ENCODE measurements at regions not wholly inside any gene's neighbourhood (a gene's known extent, or its start where the extent isn't known, plus 50 kb on each side); places are given as distances from the start of the nearest gene placed in this dataset.

DNA sequence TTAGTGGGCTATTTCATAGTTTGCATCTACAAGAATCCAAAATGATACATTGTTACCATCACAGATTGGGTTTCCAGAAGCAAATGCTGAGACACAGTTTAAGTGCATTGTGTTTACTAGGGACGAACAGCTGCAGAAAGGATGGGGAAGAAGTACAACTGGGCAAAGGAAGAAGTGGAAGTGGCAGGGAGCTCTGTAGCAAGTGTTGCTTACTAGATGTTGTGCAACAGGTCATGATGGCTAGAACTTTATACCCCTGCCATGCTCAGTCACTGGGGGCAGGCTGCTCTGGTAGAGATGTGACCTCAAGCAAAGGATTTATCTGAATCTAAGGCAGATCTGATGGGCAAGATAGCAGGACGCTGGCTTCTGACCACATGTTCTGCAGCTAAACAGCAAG lies 76.1 kb upstream of the EMCN start:
- no peak for TF ChIP-seq POLR2A (IDR thresholded peaks at IDR 0.05; ENCODE audit: low read depth, low read length)
- TF ChIP-seq TAF1 (IDR thresholded peaks at IDR 0.05; ENCODE audit: borderline replicate concordance, low read depth, low read length) = no peak
- no peak for TF ChIP-seq POLR2AphosphoS5 (IDR thresholded peaks at IDR 0.05; ENCODE audit: low read depth, low read length)
- FAIRE-seq (no peak), DNase-seq (ENCODE audit: insufficient read length) (no peak)

DNA sequence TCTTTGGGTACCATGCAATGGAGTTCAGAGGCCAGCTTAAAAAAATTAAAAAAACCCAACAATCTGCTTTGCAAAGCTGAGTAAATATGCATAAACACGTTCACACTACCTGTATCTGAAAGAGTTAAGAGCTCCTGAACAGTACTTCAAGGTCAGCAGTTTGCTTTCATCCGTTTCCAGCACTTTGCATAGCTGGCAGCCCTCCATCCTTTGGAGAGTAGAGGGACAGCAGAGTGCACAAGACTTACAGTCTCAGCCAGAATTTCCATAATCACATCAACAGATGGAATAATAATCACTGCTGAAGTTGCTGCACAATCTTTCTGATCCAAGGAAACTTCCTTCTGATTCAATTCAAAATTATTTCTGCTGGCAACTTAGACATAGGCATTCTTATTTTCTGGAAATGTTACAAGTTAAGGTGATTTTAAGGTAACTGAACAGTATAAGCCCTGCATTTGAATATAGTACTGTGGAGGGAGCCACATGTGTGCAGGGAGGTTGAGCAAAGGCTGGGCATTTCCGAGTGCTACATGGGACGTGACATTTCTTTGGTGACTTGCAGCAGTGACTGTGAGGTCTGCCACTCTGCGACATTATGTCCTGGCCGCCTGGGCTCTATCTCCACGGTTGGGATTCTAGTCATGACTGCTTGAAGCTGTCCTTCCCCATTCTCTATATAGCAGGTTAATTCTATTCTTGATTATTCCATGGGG lies 73.5 kb upstream of the EMCN start:
- TF ChIP-seq TAF1 (IDR thresholded peaks at IDR 0.05; ENCODE audit: borderline replicate concordance, low read depth, low read length) = no peak
- no peak for TF ChIP-seq POLR2AphosphoS5 (IDR thresholded peaks at IDR 0.05; ENCODE audit: low read depth, low read length)
- no peak for TF ChIP-seq POLR2A (IDR thresholded peaks at IDR 0.05; ENCODE audit: low read depth, low read length)
- FAIRE-seq (no peak), DNase-seq (ENCODE audit: insufficient read length) (no peak)

DNA sequence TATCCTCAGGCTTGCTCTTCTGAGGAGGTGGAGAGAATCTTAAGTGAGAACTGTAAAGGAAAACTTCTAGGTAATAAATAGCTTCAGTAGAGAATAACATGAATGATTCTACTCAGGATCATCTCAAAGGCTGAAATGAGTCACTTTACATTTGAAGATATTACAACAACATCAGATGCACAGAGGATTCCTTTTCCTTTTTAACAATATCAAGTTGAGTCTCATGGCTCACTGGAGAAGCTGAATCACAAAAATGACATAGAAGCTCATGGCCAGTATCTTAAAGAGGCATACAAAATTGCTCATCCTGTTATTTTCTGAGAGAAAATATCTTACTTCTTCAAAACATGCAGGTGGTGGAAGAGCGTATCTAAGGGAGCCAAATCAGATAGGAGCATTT lies 72.5 kb upstream of the EMCN start:
- FAIRE-seq (no peak), DNase-seq (ENCODE audit: insufficient read length) (no peak)
- TF ChIP-seq POLR2AphosphoS5 (IDR thresholded peaks at IDR 0.05; ENCODE audit: low read depth, low read length) (no peak), POLR2A (IDR thresholded peaks at IDR 0.05; ENCODE audit: low read depth, low read length) (no peak), TAF1 (IDR thresholded peaks at IDR 0.05; ENCODE audit: borderline replicate concordance, low read depth, low read length) (no peak)

DNA sequence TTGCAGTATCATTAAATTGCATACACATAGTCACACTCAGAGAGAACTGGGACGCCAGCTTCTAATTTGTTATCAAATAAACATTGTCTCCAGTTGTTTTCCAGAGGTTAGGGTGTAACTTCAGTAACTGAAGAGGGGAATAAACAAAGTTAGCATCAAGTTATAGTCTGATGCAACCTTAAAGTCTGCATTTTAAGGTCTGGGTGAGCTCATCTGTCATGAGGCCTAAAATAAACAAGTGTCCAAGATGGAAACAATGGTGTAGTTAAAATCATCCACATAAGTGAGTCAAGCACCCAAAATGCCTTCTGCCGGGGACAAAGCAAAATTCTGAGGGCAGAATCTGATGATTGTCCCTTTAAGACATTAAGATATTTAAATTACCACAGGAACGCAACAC lies 70.3 kb upstream of the EMCN start:
- DNase-seq (ENCODE audit: insufficient read length) (no peak), FAIRE-seq (no peak)
- TF ChIP-seq POLR2A (IDR thresholded peaks at IDR 0.05; ENCODE audit: low read depth, low read length) (no peak), TAF1 (IDR thresholded peaks at IDR 0.05; ENCODE audit: borderline replicate concordance, low read depth, low read length) (no peak), POLR2AphosphoS5 (IDR thresholded peaks at IDR 0.05; ENCODE audit: low read depth, low read length) (no peak)

DNA sequence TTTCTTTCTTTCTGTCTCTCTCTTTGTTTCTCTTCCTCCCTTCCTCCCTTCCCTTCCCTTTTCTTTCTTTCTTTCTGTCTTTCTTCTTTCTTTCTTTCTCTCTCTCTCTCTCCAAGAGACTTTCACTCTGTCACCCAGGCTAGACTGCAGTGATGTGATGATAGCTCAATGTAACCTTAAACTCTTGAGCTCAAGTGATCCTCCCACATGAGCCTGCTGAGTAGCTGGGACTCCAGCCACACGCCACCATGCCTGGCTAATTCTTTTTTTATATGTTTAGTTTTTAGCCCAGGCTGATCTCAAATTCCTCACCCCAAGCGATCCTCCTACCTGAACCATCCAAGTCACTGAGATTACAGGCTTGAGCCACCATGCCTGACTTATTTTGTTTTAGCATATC lies 64.3 kb upstream of the EMCN start:
- DNase-seq (ENCODE audit: insufficient read length) (no peak), FAIRE-seq (no peak)
- TF ChIP-seq TAF1 (IDR thresholded peaks at IDR 0.05; ENCODE audit: borderline replicate concordance, low read depth, low read length) (no peak), POLR2AphosphoS5 (IDR thresholded peaks at IDR 0.05; ENCODE audit: low read depth, low read length) (no peak), POLR2A (IDR thresholded peaks at IDR 0.05; ENCODE audit: low read depth, low read length) (no peak)

DNA sequence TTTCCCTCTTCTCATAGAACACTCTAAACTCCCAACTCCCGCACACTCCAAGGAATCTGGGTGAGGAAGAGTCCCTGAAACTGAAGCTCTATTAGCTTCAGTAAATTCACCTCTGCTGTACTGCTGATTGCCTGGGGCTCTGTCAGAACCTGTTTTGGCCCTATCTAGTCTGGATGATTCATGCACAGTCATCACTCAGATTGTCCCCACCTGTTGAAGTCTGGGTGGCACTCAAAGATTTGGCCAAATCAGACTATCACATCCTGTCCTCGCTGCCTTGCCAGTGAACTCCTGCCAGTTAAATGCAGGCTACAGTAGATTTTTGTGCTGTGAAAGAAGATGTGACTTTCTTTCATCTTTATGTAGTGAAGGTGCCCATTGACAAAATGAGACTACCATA lies 63.5 kb upstream of the EMCN start:
- DNase-seq (ENCODE audit: insufficient read length) (no peak), FAIRE-seq (no peak)
- TF ChIP-seq POLR2A (IDR thresholded peaks at IDR 0.05; ENCODE audit: low read depth, low read length) (no peak), POLR2AphosphoS5 (IDR thresholded peaks at IDR 0.05; ENCODE audit: low read depth, low read length) (no peak), TAF1 (IDR thresholded peaks at IDR 0.05; ENCODE audit: borderline replicate concordance, low read depth, low read length) (no peak)

DNA sequence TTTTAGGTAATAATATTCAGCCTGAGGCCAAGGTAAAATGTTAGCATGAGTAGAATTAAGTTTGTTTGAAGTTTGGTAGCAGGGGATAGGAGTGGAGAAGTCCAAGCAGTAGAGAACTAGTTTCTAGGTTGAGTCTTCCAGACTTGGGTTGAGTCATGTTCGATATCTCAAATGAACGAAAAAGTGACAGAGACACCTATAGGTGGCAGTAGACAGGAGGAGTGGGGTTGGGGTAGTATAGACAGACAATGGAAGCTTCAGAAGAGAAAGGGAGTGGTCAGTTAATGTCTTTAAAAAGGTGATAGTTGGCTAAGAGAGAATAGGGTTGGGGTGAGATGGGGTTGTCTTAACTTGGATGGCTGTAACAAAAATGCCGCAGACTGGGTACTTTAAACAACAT lies 58.7 kb upstream of the EMCN start:
- TF ChIP-seq POLR2A (IDR thresholded peaks at IDR 0.05; ENCODE audit: low read depth, low read length) (no peak), TAF1 (IDR thresholded peaks at IDR 0.05; ENCODE audit: borderline replicate concordance, low read depth, low read length) (no peak), POLR2AphosphoS5 (IDR thresholded peaks at IDR 0.05; ENCODE audit: low read depth, low read length) (no peak)
- FAIRE-seq = no peak
- DNase-seq (ENCODE audit: insufficient read length) = no peak

DNA sequence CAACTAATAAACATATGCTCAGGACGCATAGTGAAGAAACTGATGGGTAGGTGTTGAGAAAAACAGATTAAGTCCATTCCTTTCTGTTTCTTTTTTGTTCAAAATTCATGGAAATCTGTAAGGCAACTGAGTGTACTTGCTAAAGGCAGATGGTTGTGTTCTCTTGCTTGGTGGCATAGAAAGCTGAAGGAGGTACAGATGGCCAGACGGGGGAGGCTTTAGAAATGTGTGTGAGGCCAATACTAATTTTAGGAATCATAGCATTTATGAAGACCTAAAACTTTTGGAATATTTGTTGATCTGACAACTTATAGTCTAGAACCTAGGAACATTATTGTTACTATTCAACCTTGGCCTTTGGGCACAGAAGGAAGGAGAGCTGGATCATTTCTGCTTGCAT lies 56.8 kb upstream of the EMCN start:
- DNase-seq (ENCODE audit: insufficient read length) = no peak
- TF ChIP-seq POLR2AphosphoS5 (IDR thresholded peaks at IDR 0.05; ENCODE audit: low read depth, low read length) = no peak
- TF ChIP-seq POLR2A (IDR thresholded peaks at IDR 0.05; ENCODE audit: low read depth, low read length) = no peak
- TF ChIP-seq TAF1 (IDR thresholded peaks at IDR 0.05; ENCODE audit: borderline replicate concordance, low read depth, low read length) = no peak
- FAIRE-seq = no peak

DNA sequence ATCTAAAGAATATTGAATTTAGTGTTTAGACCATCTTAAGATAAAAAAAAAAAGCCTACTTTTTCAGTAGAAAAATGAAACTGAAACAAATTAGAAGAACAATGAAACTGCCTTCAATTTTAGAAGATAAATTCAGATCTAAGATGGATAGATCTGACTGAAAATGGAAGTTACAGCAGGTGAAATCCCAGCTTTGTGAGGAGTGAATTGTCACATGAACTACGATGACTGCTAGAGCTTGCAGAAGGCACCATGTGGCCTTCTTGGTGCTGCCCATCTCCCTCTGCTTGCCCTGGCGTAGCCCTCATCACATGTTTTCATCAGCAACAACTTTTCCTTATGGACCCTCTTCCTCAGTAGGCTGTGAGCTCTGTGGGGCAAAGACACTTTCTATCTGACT lies 51.4 kb upstream of the EMCN start:
- DNase-seq (ENCODE audit: insufficient read length) (no peak), FAIRE-seq (peak; percentile 21)
- TF ChIP-seq TAF1 (IDR thresholded peaks at IDR 0.05; ENCODE audit: borderline replicate concordance, low read depth, low read length) = no peak
- no peak for TF ChIP-seq POLR2AphosphoS5 (IDR thresholded peaks at IDR 0.05; ENCODE audit: low read depth, low read length)
- TF ChIP-seq POLR2A (IDR thresholded peaks at IDR 0.05; ENCODE audit: low read depth, low read length) = no peak

Measured in GM12892 (cell line).